HEK293T (cell line): ENCODE measurements at regions not wholly inside any gene's neighbourhood (a gene's known extent, or its start where the extent isn't known, plus 50 kb on each side); places are given as distances from the start of the nearest gene placed in this dataset.

Experiments
- ARNT ChIP-seq: fragments of 450-650 bp; IDR thresholded peaks from 2 replicates; pipeline ENCODE4 v1.6.1; 2017; ENCODE audit warnings: mild to moderate bottlenecking
- BHLHE40 ChIP-seq: fragments of 450-650 bp; IDR thresholded peaks from 2 replicates; pipeline ENCODE4 v1.6.1; 2016; ENCODE audit warnings: mild to moderate bottlenecking, moderate library complexity, borderline replicate concordance
- ELF4 ChIP-seq: fragments of 450-650 bp; IDR thresholded peaks from 2 replicates; pipeline ENCODE4 v1.6.1; 2017; ENCODE audit warnings: antibody characterized with exemption
- FOXA1 ChIP-seq: fragments of 450-650 bp; IDR thresholded peaks from 2 replicates; pipeline ENCODE4 v1.6.1; 2016; ENCODE audit warnings: mild to moderate bottlenecking
- FOXK2 ChIP-seq: fragments of 450-650 bp; IDR thresholded peaks from 2 replicates; pipeline ENCODE4 v1.6.1; 2016; ENCODE audit warnings: mild to moderate bottlenecking
- FOXM1 ChIP-seq: fragments of 450-650 bp; IDR thresholded peaks from 2 replicates; pipeline ENCODE4 v1.6.1; 2017; ENCODE audit warnings: mild to moderate bottlenecking, borderline replicate concordance
- NFRKB ChIP-seq: fragments of 450-650 bp; IDR thresholded peaks from 2 replicates; pipeline ENCODE4 v1.6.1; 2016; ENCODE audit warnings: mild to moderate bottlenecking, moderate library complexity
- SP1 ChIP-seq: fragments of 450-650 bp; IDR thresholded peaks from 2 replicates; pipeline ENCODE4 v1.6.1; 2017
- TARDBP ChIP-seq: fragments of 450-650 bp; IDR thresholded peaks from 2 replicates; pipeline ENCODE4 v1.6.1; 2016

DNA sequence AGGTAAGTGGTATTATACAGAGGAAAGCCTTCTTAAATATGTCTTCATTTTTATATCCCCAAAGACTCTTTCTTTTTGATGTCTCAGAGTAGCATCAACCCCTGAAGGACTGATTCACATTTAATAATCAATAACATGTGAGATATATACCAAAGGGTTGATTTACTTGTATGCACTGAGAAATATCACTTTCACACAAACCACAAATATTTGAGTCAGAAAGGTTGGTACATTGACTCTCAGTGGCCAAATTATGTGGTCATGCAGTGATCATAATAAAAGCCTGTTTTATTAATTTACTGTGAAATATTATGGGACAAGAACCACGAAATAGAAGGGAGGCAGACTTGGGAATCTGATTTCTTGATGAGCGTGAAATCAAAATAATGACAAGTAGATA, 329.0 kb downstream of the GBE1 start:
- TF ChIP-seq FOXA1 (no peak), FOXM1 (no peak), FOXK2 (no peak), NFRKB (no peak), SP1 (no peak), TARDBP (no peak), BHLHE40 (no peak), ELF4 (no peak), ARNT (no peak)
